RPMI7951 (cell line): ENCODE measurements at regions not wholly inside any gene's neighbourhood (a gene's known extent, or its start where the extent isn't known, plus 50 kb on each side); places are given as distances from the start of the nearest gene placed in this dataset.
"Not testable (repeated sequence)": the region's sequence is repeated elsewhere in the genome, so short reads cannot be mapped to it uniquely, and the experiment has no call there.

ENCODE experiments used
- DNase-seq: peaks from one replicate; pipeline ENCODE4 v3.0.0-alpha.2; 2012; ENCODE audit warnings: low read depth

- peak; percentile 1 for DNase-seq
Observed at GRCh38 chr18:4544142-4544541, 89.0 kb upstream of the DLGAP1 start.

- no peak for DNase-seq
Observed at GRCh38 chr18:4543711-4544110, 88.6 kb upstream of the DLGAP1 start.

DNA sequence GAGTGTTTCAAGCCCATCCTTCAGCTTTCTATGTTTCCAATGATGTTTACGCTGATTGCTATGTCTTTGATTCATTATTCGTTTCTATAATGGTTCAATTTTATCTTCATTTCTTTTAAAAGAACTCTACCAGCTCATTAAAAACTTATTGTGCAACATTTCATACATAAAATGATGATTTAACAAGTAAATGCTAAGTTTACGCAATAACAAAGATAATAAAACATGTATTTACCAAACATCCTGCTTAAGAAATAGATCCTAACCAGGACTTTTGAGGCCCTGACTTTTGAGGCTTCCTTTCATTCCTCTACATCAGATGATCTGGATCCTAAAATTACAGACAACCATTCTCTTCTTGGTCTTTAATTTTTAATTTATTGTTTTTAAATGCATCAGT is 86.5 kb upstream of the DLGAP1 start:
- DNase-seq: no peak

DNA sequence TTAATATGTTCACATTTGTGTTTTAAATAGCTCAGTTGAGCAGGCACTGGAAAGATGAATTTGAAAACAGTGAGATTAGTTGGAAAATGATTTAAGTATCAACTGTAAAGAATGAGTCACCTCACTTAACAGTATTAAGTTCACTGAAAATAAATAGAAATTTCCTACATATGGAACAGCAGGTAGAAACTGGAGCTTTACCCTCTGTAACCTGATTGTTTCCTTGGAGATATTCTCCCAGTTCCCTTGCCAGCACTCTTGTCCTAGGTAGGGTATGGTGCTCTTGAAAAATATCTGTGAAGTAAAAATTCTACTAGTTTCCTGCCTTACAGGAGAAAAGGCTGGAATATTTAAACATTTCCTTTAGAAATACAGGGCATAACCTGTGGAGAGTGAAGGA is 81.3 kb upstream of the DLGAP1 start:
- no peak for DNase-seq

- no peak for DNase-seq
Observed at GRCh38 chr18:4528405-4528804, 73.3 kb upstream of the DLGAP1 start.

- DNase-seq: not testable (repeated sequence)
Observed at GRCh38 chr18:4527826-4528225, 72.7 kb upstream of the DLGAP1 start.

DNA sequence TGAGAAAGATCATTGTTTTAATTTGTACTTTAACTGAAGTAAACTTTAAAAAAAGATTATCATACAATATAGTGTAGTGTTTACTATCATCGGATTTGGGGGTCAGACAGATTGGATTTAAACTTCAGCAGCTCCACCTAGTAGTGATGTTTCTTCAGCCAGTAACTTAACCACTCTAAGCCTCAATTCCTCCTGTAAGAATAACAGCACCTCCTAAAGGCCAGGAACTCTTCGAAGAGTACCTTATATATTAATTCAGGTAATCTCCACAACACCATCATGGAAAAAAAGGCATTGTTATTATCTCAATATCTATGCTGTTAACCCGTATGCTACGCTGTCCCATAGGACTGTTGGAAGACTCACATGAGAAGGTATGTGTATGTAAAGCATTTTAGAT is 69.0 kb upstream of the DLGAP1 start:
- DNase-seq: no peak

DNA sequence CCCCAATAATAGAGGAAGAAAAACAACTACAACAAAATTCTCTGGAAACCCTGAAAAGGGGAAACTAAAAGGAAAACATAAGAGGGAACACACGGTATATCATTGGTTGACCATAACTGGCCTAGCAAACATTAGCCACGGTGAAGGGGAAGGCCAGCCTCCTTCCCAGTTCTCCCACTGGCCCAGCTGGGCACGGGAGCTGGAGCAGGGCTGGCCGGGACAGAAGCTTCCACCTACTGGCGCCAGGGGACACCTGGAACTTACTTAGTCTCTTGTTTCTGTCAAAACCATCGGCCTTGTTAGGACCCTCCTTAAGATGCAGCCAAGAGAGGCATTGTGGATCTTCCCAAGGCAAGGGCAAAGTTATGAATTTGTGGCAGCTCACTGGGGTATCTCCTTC is 56.1 kb upstream of the DLGAP1 start:
- DNase-seq: no peak

GRCh38 chr18:4510711-4511110 is 55.6 kb upstream of the DLGAP1 start:
- no peak for DNase-seq

DNA sequence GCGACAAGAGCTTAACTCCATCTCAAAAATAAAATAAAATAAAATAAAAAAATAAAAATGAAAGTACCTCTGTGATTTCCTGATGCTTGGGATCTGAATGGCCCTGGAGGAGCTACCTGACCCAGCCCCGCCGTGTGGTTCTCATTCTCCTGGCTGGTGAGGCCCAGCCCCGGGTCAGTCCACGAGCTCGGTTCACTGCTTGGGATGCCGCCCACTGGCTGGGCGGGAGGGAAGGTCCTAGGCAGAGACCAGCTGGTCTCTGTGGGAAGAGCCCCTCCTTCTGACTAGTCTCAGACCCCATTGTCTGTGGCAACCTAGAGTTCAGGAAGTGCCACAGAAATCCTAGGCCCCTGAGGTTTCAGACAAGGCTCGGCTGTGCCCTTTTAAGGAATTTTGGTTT is 55.1 kb upstream of the DLGAP1 start:
- no peak for DNase-seq
